ENCODE measurements at regions not wholly inside any gene's neighbourhood (a gene's known extent, or its start where the extent isn't known, plus 50 kb on each side); places are given as distances from the start of the nearest gene placed in this dataset.
"Not testable (repeated sequence)": the region's sequence is repeated elsewhere in the genome, so short reads cannot be mapped to it uniquely, and the experiment has no call there.

GRCh38 chr15:75792236-75792635, 51.0 kb upstream of the UBE2Q2 start:
- H3K9me3 ChIP-seq; intact Hi-C loops (cut with DNase I); H3K27ac ChIP-seq; H3K4me3 ChIP-seq; H3K4me1 ChIP-seq; H3K36me3 ChIP-seq; H3K27me3 ChIP-seq: not testable (repeated sequence)
- peak in 1 of 2 donors; percentile 56 for DNase-seq (ENCODE audit: extremely low spot score in 2 of 2)

DNA sequence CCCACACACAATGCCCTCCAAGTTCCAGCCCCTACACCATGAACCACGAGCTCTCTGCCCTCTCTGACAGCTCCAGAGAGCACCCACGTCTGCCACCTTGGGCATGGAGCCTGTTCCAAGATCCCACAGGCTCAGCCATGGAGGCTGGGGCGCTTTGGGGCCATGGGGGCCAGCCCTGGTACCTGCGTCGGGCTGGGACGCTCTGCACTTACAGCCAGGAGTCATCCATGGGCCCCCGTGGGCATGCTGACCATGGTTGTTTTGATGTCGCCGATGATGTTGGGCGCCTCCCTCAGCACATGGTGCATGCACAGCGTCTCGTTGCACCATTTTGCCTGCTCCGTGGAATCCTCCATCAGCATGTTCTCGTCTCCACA, 51.9 kb upstream of the UBE2Q2 start:
- no peak for DNase-seq (ENCODE audit: extremely low spot score in 2 of 2)
- Histone ChIP-seq H3K27me3 (peaks cover under 1% of the 10 kb centered on the region), H3K27ac (no peak overlapping the region), H3K9me3 (no peaks in the 10 kb centered on the region), H3K4me3 (no peak overlapping the region), H3K4me1 (no peaks in the 10 kb centered on the region), H3K36me3 (no peaks in the 10 kb centered on the region)
- intact Hi-C loops (cut with DNase I): no loop called here
- TF ChIP-seq CTCF (IDR thresholded peaks at IDR 0.05): no peak
- no peak for TF ChIP-seq POLR2AphosphoS5 (IDR thresholded peaks at IDR 0.05; ENCODE audit: insufficient read depth in 1 of 2, low read depth in 1 of 2)
- no peak for TF ChIP-seq POLR2A (IDR thresholded peaks at IDR 0.05)

GRCh38 chr15:75790631-75791336, 52.5 kb upstream of the UBE2Q2 start:
- no peak for TF ChIP-seq POLR2AphosphoS5 (IDR thresholded peaks at IDR 0.05; ENCODE audit: insufficient read depth in 1 of 2, low read depth in 1 of 2)
- TF ChIP-seq POLR2A (IDR thresholded peaks at IDR 0.05): no peak
- no peak for TF ChIP-seq CTCF (IDR thresholded peaks at IDR 0.05)
- peak in 1 of 2 donors; percentile 74 for DNase-seq (ENCODE audit: extremely low spot score in 2 of 2)
- intact Hi-C loops (cut with DNase I): no loop called here

DNA sequence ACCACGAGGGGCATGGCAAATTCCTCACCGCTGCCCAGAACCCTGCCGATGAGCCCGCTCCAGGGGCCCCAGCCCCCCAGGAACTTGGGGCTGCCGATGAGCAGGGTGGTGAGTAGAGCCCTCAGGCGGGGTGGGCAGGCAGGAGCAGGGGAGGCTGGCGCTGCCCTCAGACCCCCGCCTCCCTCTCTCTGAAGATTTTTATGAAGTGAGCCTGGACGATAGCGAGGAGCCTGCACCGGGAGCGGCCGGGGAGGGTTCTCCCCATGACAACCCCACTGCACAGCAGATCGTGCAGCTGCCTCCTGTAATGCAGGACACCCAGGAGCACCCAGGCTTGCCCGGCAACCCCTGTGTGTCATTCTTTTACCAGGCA, 56.7 kb upstream of the UBE2Q2 start:
- no peak overlapping the region for H3K4me3 ChIP-seq
- H3K4me1 ChIP-seq: no peaks in the 10 kb centered on the region
- no peaks in the 10 kb centered on the region for H3K36me3 ChIP-seq
- intact Hi-C loops (cut with DNase I): no loop called here
- peak in 1 of 2 donors; percentile 44 for DNase-seq (ENCODE audit: extremely low spot score in 2 of 2)
- H3K27ac ChIP-seq: no peak overlapping the region
- no peaks in the 10 kb centered on the region for H3K9me3 ChIP-seq
- TF ChIP-seq POLR2A (IDR thresholded peaks at IDR 0.05): no peak
- no peak for TF ChIP-seq POLR2AphosphoS5 (IDR thresholded peaks at IDR 0.05; ENCODE audit: insufficient read depth in 1 of 2, low read depth in 1 of 2)
- no peak for TF ChIP-seq CTCF (IDR thresholded peaks at IDR 0.05)
- H3K27me3 ChIP-seq: peaks cover 3% of the 10 kb centered on the region

More at GRCh38 chr15:75790631-75791336, 52.5 kb upstream of the UBE2Q2 start:
- Histone ChIP-seq H3K4me1 (no peaks in the 10 kb centered on the region), H3K4me3 (no peak overlapping the region), H3K27ac (no peak overlapping the region), H3K36me3 (no peaks in the 10 kb centered on the region), H3K9me3 (no peaks in the 10 kb centered on the region), H3K27me3 (peaks cover 3% of the 10 kb centered on the region)

GRCh38 chr15:75785771-75786574, 57.3 kb upstream of the UBE2Q2 start:
- TF ChIP-seq CTCF (IDR thresholded peaks at IDR 0.05) (no peak), POLR2AphosphoS5 (IDR thresholded peaks at IDR 0.05; ENCODE audit: insufficient read depth in 1 of 2, low read depth in 1 of 2) (no peak), POLR2A (IDR thresholded peaks at IDR 0.05) (no peak)
- peak in 1 of 2 donors; percentile 54 for DNase-seq (ENCODE audit: extremely low spot score in 2 of 2)
- no peak overlapping the region for H3K27ac ChIP-seq
- no peak overlapping the region for H3K4me3 ChIP-seq
- H3K4me1 ChIP-seq: no peaks in the 10 kb centered on the region
- H3K27me3 ChIP-seq: peaks cover 3% of the 10 kb centered on the region
- no peaks in the 10 kb centered on the region for H3K36me3 ChIP-seq
- intact Hi-C loops (cut with DNase I): no loop called here
- H3K9me3 ChIP-seq: no peaks in the 10 kb centered on the region

- H3K27ac ChIP-seq; H3K4me1 ChIP-seq; intact Hi-C loops (cut with DNase I); H3K9me3 ChIP-seq; H3K4me3 ChIP-seq; H3K27me3 ChIP-seq; H3K36me3 ChIP-seq: not testable (repeated sequence)
- DNase-seq (ENCODE audit: extremely low spot score in 2 of 2): peak in 1 of 2 donors; percentile 71
Measured at GRCh38 chr15:75784511-75785480, 58.5 kb upstream of the UBE2Q2 start.

- H3K36me3 ChIP-seq; intact Hi-C loops (cut with DNase I); H3K4me1 ChIP-seq; H3K27me3 ChIP-seq; H3K27ac ChIP-seq; H3K9me3 ChIP-seq; H3K4me3 ChIP-seq: not testable (repeated sequence)
- DNase-seq (ENCODE audit: extremely low spot score in 2 of 2): peak in 1 of 2 donors; percentile 32
Measured at GRCh38 chr15:75783566-75783965, 59.7 kb upstream of the UBE2Q2 start.
